ENCODE measurements at regions not wholly inside any gene's neighbourhood (a gene's known extent, or its start where the extent isn't known, plus 50 kb on each side); places are given as distances from the start of the nearest gene placed in this dataset.

DNA sequence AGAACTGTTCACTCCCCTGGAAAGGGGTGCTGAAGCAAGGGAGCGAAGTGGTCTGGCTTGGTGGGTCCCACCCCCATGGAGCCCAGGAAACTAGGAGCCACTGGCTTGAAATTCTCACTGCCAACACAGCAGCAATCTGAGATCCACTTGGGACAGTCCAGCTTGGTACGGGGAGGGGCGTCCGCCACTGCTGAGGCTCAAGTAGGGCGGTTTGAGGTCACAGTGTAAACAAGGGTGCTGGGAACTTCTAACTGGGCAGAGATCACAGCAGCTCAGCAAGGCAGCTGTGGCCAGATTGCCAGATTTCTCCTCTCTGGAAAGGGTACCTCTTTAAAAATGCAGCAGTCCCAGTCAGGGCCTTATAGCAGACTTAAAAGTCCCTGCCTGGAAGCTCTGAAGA, 53.9 kb upstream of the GALNTL6 start:
- no peak for FAIRE-seq

- FAIRE-seq = no peak
Measured at GRCh38 chr4:171751538-171751937, 61.7 kb upstream of the GALNTL6 start.

DNA sequence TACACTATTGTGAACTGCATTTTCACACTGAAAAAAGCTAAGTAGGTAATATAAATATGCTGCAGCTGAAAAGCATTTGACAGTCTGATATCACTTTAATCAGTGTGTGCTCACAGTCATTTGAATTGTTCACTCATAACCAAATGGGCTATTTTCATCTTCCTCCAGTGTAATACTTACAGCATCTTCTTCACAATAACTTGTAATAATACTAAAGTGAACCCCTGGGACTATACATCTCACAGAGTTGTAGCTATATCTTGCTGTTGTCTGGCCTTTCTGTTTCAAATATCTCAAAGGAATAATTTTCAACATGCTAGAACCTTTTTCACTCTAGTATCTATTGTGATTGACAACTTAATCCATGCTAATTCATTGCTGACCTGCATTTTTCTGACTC, 66.8 kb upstream of the GALNTL6 start:
- FAIRE-seq = no peak

GRCh38 chr4:171742436-171742835, 70.8 kb upstream of the GALNTL6 start:
- no peak for FAIRE-seq

GRCh38 chr4:171727185-171727584, 86.0 kb upstream of the GALNTL6 start:
- no peak for FAIRE-seq

GRCh38 chr4:171721937-171722336, 91.3 kb upstream of the GALNTL6 start:
- FAIRE-seq = no peak

DNA sequence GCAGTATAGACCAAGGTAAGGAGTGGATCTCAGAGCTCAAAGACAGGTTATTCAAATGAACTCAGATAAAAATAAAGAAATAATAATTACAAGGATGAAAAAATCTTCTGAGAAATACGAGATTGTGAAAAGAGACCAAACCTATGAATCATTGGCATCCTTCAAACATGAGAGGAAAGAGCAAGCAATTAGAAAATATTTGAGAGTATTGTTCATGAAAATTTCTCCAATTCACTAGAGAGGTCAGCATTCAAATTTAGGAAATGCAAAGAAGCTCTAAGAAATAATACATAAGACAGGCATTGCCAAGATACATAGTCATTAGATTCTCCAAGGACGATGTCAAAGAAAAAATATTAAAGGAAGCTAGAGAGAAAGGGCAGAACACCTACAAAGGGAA, 93.5 kb upstream of the GALNTL6 start:
- FAIRE-seq = no peak

- no peak for FAIRE-seq
Measured at GRCh38 chr4:171718665-171719064, 94.5 kb upstream of the GALNTL6 start.

- no peak for FAIRE-seq
Measured at GRCh38 chr4:171718069-171718468, 95.1 kb upstream of the GALNTL6 start.

DNA sequence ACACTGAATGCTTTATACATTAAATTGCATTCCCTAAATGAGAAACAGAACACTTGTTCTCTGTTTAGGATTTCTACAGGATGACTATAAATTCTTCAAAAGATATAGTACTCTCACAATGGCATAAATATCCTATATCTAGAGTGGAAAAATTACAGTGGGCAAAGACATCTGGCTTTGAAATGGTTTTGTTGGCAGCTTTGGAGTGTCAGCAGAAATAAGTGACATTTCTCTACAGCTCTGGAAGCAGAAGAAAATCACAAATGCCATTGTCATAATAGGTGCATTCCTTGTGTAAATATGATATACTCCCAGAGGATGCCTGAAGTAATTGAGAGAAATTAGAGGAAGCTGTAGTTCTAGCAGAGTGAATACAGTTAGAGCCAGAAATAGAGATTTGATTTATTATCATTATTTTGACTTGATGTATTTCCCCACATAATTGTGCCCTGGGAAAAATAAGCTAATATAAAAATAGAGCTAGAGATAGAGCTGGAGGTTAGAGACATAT, 95.9 kb upstream of the GALNTL6 start:
- no peak for FAIRE-seq

GRCh38 chr4:171715973-171716372, 97.2 kb upstream of the GALNTL6 start:
- no peak for FAIRE-seq

- FAIRE-seq = no peak
Measured at GRCh38 chr4:171714791-171715454, 98.3 kb upstream of the GALNTL6 start.

- no peak for FAIRE-seq
Measured at GRCh38 chr4:171710743-171711142, 102.5 kb upstream of the GALNTL6 start.

DNA sequence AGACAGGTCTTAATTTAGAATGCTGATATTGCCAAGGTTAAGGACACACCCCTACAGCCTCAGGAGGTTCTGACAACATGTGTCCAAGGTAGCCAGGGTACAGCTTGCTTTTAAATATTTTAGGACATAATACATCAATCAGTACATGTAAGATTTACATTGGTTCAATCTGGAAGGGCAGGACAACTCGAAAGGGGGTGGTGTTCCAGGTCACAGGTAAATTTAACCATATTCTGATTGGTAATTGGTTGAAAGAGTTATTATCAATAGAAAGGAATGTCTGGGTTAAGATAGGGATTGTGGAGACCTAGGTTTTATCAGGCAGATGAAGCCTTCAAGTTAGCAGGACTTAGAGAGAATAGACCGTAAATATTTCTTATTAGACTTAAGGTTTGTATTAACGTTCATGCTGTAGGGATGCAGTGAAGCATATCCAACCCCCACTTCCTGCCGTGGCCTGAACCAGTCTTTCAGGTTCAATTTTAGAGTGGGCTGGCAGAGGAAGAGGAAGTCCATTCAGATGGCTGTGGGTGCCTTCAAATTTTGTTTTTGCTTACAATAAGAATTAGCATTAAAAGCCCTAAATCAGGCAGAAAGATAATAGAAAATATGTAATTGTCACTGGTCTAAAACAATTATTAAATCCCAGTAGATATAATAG, 136.5 kb upstream of the GALNTL6 start:
- no peak for FAIRE-seq

- FAIRE-seq = no peak
Measured at GRCh38 chr4:171674781-171675180, 138.4 kb upstream of the GALNTL6 start.

- FAIRE-seq = no peak
Measured at GRCh38 chr4:171668403-171668802, 144.8 kb upstream of the GALNTL6 start.

- FAIRE-seq = no peak
Measured at GRCh38 chr4:171667906-171668305, 145.3 kb upstream of the GALNTL6 start.

DNA sequence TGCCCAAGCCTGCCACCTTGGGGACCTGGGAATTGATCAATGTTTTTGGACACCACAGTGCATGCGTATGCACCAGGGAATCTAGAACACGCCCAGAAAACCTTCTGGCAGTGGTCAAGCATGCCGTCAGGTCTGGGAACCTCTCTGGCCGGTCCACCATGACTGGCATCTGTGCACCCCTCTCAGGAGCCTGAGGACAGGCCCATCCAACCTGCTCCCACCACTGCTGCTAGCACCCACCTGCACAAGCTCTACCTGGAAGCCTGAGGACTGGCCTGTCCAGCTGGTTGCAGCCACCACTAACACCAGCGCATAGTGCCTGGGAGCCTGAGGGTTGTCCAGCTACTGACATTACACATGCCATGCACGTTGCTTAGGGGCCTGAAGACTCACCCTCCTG, 162.1 kb upstream of the GALNTL6 start:
- no peak for FAIRE-seq

GRCh38 chr4:171650543-171650942, 162.7 kb upstream of the GALNTL6 start:
- FAIRE-seq = no peak

DNA sequence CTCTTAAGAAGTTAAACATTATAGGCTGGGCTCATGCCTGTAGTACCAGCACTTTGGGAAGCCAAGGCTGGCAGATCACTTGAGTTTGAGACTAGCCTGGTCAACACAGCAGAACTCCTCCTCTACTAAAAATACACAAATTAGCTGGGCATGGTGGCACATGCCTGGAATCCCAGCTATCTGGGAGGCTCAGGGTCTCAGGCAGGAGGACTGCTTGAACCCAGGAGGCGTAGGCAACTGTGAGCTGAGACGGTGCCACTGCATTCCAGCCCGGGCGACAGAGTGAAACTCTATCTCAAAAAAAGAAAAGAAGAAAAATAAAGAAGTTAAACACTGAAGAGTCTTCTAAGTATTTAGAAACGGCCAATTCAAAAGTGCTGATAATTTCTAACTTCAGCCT, 164.3 kb upstream of the GALNTL6 start:
- FAIRE-seq = no peak

GRCh38 chr4:171646984-171647383, 166.2 kb upstream of the GALNTL6 start:
- FAIRE-seq = no peak

DNA sequence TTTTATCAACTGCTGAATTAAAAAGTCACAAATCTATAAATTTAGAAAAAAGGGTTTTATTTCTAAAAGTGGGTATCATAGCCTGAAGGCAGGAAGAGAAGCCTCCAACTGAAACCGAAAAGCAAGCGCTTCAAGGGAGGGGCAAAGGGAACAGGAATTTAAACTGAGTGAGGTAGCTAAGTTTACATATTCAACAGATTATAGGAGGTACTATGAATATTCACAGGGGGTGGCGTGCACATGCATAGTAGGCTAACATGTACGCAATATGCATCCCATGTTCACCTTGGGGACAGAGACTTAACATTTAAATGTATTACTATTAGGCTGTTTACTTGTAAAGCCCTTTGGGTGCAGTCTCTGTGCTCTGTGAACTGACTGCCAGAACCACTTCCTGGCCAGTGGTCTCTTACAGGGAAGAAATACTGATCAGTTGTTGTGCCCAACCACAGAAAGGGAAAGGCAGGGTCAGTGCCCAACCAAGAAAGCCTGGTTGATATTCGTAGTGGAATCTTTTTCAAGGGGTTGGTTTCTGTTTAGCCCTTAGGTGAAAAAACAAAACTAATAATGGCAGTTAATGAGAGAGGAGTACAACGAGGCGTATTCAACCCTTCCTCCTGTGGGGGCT, 168.7 kb upstream of the GALNTL6 start:
- FAIRE-seq = no peak

DNA sequence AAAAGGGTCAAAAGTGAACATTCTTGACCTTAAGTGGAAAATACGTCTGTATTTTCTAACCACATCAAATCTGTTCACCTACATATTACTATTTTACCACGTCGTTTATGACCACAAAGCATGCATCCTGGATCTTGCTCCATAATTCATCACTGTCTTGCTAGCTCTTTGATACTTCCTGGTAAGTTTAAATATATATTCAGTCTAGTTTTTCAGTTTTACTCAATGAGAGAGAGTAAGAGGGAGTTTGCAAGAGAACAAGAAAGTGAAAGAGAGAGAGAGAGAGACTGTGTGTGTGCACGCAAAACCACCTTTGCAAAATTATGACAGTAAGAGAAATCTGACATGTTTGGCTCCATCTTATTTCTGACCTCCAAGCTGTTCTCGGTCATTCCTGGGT, 173.7 kb upstream of the GALNTL6 start:
- FAIRE-seq = no peak

GRCh38 chr4:171636606-171637005, 176.6 kb upstream of the GALNTL6 start:
- FAIRE-seq = no peak

Data from colon (tissue), 2 donors.